GM19397 (cell line): ENCODE measurements at regions not wholly inside any gene's neighbourhood (a gene's known extent, or its start where the extent isn't known, plus 50 kb on each side); places are given as distances from the start of the nearest gene placed in this dataset.

Experiments
- ATAC-seq: cut with Tn5 transposase; IDR thresholded peaks from one replicate; pipeline ENCODE4 v1.9.1; 2021; ENCODE audit warnings: mild to moderate bottlenecking, moderate library complexity; ENCODE audit not compliant: unreplicated experiment

GRCh38 chr2:6788614-6789013 lies 77.1 kb downstream of the CMPK2 start:
- ATAC-seq = no peak

GRCh38 chr2:6789559-6790138 lies 76.1 kb downstream of the CMPK2 start:
- ATAC-seq = no peak

- ATAC-seq = no peak
Measured at GRCh38 chr2:6791682-6792081, 74.0 kb downstream of the CMPK2 start.

DNA sequence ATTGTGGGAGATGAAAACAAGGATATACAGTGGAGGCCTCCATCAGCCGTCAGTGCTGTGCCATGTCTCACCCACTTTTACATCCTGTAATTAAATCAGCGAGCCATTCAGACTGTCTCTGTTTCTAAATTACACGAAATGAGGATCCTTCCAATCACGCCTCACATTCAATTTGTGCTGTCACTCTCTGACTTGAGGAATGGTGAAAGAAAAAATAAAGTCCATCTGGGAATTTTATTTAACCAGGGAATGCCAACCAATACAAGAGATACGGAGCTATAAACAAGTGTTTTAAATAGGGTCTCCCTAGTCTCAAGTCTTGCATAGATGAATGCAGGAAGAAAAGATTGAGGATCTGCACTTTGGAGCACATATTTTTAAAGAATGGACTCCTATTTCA lies 72.8 kb downstream of the CMPK2 start:
- no peak for ATAC-seq

GRCh38 chr2:6793371-6793770 lies 72.3 kb downstream of the CMPK2 start:
- ATAC-seq = no peak

DNA sequence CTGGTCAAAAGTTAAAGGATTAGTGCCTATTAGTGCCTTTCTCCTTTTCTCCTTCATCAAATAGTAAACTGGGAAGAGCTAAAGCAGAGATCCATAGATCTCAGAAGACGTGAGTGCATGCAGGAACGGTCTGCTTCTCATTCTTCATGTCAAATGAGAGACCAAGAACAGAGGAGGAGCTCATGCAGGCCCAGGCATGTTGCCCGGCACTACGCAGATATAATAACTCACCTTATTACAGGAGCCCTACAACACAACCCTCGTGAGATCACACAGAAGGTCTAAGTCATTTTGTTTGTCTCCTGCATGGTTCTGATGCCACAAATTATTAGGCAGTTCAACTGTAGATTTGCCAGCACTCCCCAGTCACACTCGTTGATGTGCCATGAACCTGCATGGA lies 71.8 kb downstream of the CMPK2 start:
- ATAC-seq = no peak

GRCh38 chr2:6794448-6794847 lies 71.3 kb downstream of the CMPK2 start:
- no peak for ATAC-seq
